Suppressor macrophage (primary cell): ENCODE measurements at regions not wholly inside any gene's neighbourhood (a gene's known extent, or its start where the extent isn't known, plus 50 kb on each side); places are given as distances from the start of the nearest gene placed in this dataset.

ENCODE experiments used
- DNase-seq, 4 experiments: peaks; one replicate each; pipeline ENCODE4 v3.0.0-alpha.2; 2020 to 2022

DNA sequence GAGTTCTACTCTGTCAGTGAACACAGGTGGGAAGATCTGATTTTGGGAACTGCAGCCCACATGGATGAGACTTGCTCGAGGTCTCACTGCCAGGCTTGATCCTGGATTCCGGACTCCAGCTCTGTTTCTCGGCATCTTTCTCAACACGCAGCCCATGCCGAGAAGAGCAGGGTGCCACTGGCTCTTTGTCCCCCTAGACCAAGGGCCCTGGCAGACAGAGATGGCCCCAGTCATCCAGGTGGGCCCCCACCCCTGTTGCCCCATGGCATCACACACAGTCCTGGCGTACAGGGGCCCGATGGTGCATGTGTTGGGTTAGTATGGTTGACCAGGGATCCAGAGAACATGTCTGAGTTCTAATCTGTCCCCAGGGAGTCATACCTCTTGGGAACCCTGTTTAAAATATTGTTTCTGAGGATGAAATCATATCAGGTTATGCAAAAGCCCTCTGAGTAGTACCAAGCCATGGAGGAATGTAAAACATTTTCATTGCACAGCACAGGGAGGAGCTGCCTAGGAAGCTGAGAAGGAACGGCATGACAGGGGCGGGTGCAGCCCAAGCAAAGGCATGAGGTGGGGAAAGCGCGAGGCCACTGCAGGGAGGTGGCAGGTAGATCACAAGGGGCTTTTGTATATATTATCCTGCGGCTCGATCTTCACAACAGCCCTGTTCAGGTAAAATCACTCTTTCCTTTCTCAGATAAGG is 320.6 kb downstream of the UACA start:
- DNase-seq: no peak

DNA sequence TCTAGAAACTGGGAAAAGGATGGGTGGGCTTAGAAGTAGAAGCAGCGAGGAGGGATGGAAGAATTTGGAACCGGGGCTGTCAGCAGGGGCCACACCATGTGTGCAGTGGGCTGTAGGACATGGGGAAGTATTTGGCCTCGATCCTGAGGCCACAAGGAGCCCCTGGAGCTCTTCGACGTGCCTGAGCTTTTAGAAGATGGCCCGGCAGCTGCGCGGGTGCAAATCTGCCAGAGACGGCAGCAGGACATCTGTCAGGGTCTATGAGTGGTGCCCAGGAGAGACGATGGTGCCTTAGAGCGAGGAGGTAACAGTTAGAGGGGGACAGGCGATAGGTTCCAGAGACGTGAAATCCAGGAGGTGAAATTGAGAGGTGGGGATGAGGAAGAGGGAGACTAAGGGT is 321.1 kb downstream of the UACA start:
- DNase-seq: no peak

DNA sequence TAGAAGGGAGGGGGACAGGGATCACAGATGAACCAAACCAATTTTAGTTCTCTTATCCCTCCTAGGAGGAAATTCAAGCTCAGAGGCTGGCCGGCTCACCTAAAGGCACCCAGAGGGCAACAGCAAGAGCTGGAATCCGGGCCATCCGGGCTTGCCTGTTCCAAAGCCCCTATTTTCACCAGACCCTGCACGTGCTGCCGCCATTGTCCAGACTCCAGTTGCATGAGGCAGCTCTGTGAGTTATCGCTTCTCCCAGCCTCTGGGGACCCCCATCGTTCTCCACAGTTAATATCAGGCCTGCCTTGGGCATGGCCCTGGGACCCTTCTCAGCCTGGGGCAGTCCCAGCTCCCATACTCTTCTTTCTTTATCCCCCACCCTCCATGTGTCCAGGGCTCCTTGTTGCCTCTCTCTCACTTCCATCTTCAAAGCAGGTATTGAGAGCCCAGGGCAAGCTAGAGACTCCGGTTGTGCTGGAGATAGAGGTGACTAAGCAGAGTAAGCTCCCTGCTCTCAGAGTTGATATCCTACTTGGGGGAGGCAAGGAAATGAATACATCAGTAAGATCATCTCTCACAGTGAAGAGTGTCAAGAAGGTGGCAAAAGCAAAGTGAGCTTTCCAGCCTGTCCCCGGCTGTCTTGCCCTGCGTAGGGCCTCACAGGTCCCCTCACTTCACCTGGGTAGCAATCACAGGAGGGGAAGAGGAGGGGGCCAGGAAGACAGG is 322.8 kb downstream of the UACA start:
- DNase-seq: no peak

DNA sequence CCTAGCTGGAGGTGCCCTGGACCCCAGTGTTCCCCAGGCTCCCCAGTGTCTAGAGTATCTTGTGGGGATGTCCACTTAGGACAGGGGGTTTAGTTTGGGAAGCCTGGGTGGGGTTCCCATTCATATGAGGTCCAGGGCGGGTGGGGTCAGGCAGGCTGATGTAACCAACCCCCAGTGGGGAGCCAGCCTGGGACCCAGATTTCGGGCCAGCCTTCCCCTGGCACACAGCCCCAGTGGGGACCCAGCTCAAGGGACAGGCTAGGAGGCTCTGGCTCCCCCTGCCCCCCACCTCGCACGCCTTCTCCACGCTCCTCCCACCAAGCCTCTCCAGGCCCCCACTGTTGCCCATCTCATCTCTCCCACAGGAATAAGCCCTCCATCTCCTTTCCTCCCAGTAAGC is 323.5 kb downstream of the UACA start:
- no peak for DNase-seq

DNA sequence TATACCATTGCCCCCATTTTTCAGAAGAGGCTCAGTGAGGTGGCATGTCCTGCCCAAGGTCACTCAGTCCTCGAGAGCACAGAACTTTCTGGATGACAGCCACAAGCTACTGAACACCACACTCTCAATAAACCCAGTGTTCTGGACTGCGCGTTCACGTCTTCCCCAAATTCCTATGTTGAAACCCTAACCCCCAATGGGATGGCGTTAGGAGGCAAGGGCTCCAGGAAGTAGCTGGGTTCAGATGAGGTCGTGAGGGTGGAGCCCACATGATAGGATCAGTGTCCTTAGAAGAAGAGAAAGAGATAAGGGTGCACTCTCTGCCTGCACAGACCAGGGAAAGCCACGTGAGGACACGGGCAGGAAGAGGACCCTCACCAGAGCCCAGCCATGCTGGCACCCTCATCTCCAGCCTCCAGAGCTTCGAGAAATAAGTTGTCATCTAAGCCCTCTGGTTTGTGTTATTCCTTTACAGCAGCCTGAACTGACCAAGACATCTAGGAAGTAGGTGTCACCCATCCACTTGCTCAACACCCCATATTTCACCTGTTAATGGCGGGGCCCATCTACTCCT is 324.0 kb downstream of the UACA start:
- peak in 3 of 4 experiments; percentile 35 to 36 (median 36) for DNase-seq

DNA sequence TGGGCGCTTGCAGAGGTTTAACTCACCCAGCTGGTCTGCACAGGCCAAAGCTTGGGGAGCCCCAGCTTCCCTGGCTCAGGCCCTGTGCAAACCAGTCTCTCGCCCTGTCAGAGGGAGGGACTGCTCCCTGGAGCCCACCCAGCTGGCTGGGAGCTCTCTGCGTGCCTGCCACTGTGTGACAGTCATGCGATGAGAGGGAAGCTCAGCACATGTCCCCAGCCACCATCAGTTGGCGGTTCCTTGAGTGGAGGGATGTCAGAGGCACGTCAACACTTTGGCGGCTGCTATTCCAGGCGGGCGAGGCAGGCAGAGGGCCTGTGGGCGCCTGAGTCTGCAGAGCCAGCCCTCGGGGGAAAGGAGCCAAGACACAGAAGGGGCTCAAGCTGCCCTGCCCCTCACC is 324.6 kb downstream of the UACA start:
- no peak for DNase-seq

DNA sequence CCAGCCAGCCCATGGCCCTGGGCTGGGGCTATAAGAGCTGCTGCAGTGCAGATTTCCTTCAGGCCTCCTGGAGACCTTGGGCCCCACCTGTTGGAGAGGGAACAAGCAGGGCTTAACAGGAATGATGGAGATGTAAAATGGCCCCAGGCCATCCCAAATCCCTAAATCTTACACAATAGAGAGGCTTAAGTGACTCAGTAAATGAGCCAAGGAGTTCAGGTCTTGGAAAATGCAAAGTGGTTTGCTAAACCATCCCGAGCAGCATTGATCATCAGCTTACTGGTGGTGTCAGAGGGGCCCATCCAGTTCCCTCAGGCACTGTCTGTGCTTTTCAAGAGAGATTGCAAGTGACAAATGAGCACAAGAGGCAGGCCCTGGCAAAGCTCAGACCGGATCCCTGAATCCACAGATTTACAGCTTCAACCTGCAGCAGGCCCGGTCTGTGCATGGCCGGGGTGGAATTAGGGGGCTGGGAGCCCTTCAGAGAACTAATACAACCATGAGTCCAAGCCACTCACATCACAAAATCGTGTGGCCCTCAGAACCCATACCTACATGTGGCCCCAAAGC is 325.4 kb downstream of the UACA start:
- DNase-seq: no peak

DNA sequence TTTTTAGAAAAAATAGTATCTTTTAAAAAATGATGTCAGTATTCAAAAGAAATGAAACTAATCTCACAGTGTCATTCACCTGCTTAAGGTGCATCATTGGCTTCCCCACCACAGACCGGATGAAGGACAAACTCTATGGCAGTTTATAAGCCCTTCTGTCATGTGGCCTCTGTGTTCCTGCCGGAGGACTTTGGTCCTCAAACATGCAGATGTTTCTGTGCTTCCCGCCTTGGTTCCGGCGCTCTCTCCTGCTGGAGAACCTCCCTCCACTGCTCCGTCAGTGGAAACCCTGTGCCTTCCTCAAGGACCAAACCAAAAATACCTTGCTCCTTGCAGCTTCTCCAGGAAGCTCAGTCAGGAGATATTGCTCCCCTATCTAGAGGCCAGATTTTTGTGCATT is 326.3 kb downstream of the UACA start:
- DNase-seq: no peak

DNA sequence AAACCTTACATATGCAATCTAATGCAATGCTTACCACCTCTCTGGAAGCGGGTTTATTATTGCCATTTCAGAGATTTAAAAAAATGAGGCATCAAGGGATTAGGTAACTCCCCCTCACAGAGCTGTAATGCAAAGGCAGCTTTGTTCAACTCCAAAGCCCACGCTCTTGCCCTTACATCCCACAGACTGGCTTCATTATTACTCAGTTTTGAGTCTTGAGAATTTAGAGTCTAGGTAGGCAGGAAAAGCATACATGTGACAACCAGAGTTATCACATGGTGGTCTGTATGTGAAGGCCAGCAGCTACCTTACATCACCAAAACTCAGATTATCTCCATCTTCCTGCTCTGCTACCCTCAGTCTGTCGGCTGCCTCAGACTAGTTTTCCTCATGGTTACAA is 326.9 kb downstream of the UACA start:
- DNase-seq: peak in 2 of 4 experiments; percentile 45 to 53

DNA sequence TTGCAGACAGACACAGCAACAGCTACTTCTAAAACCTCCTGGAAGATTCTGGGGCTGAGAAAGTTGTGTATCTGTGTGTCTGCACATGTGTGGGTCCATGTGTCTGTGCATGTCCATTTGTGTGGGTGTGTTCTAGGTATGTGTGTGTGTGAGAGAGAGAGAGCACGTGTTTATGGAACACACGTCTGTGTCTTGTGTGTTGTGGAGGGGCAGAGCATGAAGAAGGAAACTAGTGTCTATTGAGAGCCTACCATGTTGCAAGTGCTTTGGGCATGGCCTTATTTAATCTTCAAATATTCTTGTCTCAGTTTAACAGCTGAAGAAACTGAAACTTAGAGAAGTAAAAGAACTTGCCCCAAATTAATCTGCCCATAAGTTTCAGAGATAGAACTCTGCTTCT is 327.5 kb downstream of the UACA start:
- DNase-seq: no peak

DNA sequence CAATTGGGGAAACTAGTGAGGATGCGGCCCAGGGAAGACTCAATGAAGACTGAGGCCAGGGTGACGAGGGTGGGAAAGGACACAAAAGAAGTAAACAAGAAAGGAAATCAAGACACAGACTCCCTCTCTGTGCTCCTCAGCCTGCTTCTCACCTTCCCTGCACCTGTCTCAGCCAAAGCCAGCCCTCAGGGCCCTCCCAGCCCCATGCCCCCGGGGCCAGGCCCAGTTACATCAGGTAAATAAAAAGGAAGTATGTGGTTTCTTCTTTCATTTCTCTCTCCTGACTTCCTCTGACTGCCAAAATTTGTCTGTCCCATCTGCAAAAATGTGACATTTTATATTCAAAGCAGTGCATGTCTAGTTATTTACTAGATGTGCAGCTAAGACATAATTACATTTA is 328.0 kb downstream of the UACA start:
- DNase-seq: no peak

DNA sequence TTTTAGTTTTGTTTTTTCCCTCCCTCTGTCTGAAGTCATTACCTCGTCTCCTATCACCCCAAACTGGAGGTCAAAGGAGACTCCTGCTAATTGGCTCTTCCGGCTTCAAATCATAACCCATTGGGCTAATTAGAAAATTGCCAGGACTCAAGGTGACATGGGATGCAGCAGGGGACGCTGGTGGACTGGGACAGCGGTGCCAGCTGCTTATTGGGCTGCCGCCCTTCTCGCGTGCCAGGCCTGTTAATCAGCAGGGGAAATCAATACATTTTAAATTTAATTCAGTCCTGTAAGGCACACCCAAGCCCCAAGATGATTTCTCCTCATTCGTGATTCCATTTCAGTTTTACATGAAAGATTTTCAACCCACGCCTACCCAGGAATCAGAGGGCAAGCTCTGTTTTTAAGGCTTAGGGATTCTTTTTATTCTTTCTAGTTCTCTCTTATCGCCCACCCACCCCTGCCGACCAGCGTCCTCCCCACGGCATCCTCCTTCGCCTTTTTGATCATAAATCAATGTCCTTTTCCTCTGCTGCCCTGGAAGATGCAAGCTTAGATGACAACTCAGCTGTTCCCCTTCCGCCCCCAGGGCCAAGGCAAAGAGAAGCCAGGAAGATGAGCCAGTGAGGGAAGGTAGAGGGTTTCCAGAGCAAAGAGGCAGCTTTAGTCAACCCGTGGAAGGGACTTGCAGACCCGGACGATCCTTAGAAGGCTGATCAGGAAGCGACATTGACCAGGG is 329.6 kb downstream of the UACA start:
- DNase-seq: peak in 3 of 4 experiments; percentile 13 to 21 (median 19)

DNA sequence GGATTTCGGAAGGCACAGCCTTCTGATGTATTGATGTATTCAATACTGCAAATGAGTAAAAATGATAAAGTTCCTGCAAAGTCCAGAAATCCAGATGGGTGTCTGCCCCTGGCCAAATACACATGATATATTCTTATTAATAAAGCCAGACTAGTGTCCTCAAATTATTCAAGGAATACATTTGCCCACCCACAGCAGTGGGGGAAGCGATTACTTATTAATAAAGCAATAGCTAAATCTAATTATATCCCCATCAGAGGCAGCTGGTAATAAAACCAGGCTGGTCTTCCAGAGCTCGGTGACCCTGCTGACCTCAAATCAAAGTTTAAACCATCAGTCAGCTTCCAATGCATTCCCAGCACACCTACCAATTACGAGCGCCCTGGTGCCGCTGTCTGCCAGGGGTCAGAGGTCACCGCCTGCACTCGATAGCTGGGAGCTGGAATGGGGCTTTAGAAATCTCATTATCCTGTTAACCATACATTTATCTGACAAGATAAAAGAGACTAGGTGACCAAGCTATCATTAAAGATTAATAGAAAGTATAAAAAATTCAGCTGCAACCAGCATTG is 330.3 kb downstream of the UACA start:
- no peak for DNase-seq

DNA sequence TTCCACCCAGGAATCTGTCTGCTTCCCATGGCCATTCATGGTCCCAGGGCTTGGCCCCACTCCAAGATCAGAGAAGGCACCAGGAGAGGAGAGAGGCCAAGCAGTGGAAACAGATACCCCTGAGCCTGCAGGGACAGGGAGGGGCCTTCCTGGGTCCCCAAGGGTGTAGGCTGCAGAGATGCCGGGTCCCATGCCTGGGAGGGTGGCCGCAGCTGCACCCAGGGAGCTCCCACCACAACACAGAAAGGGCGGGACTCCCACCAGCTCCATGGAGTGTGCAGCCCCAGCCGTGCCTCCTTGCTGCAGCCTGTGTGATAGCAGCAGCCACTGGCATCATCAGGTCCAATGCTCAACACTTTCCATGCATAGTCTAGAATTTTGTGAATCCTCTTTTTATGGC is 331.5 kb downstream of the UACA start:
- DNase-seq: no peak

DNA sequence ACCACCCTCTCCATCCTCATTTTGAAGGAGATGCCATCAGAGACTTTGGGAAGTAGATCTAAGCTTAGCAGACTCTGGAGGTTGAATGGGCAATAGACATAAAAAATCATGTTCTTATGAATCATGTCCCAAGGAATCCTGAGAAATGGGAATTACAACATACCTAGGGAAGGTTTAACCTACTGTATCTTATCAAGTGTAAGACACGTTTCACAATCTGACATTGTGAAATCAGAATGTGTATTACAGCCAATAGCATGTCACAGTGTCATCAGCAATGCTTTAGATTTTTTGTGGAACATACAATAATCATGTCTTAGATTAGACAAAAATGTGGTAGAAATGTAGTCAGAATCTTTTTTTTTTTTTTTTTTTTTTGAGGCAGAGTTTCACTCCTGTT is 332.4 kb upstream of the TLE3 start:
- DNase-seq: peak in 3 of 4 experiments; percentile 12 to 60 (median 52)

DNA sequence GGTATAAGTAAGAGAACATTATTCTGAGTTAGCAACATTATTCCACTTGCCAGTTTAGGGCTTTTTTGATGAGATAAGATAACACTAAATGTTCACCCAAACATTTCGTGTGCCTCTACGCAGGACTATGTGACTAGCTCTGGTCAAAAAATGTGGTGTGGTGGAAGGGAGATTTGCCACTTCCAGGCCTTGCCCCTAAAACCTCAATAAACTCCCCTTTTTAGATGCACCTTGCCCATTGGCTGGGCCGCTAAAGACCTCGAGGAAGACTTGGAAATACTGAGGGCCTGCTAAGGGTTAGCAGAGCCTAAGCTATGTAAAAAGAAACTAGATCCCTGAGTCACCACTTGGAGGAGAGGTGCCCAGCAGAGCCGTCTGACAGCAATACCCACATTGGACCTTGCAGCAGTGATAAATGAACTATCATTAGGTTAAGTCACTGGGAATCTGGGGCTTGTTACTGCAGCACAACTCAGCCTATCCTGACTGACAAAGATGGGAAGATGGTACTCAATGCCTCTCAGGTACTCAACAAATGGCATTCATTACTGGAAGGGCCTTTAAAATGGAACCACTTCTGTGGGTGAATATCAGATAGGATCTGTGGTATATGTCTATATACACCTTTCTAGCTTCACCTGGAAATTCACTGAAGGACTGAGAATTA is 331.5 kb upstream of the TLE3 start:
- DNase-seq: no peak

DNA sequence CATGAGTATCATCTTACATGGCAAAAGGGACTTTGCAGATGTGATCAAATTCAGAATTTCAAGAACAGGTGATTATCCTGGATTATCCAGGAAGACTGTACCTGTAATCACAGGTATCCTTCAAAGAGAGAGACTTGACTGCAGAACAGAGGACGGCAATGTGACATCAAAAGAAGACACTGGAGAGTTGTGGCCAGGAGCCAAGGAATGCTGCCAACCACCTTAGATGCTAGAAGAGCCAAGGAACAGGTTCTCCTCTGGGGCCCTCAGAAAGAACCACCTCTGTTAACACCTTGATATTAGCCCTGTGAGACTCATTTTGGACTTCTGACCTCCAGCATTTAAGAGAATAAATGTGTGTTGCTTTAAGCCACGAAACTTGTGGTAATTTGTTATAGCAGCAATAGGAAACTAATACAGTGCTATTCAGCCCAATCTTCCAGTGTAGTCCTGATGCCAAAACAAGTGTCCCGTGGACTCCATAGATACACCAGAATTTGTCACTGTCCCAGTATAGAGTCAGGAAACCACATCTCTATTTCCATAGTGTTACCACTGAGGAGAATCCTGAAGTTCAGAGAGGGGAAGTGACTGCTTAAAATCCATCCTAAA is 330.6 kb upstream of the TLE3 start:
- DNase-seq: peak in 2 of 4 experiments; percentile 11 to 16

DNA sequence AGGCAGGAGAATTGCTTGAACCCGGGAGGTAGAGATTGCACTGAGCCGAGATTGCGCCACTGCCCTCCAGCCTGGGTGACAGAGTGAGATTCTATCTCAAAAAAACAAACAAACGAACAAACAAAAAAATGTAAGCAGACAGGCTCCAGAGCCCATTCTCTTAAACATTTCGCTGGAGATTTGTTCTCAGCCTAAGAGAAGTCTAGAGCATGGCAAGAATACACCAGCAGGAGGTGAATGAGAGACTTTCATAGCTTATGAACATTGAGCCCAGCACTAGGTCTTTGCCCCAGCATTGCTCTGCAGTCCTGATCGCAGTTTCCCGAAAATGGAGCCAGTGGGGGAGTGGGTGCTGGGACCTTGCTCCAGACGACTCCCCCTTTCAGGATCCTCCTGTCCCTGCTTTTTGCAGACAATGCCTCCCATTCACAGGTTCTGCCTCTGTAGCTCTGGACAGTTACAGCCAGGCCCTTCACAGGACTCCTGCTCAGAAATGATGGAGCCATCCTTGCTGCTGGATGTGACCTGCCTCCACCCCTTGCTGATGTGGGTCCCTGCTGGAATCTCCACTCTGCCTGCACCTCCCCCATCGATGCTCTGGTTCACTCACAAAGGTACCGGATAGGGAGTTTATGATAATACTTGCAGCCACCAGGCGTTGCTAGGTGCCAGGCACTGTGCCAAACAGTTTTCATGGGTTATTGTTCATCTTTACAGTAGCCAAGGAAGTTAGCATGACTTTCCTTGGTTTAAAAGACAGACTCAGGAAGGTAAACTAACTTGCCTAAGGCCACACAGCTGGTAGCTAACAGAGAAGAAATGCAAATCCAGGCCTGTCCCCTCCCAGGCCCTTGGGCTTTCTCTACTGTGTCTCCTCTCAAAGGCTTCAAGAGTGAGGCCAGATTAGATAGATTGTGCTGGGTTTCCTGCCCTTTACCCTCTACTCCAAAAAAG is 329.7 kb upstream of the TLE3 start:
- DNase-seq: no peak

DNA sequence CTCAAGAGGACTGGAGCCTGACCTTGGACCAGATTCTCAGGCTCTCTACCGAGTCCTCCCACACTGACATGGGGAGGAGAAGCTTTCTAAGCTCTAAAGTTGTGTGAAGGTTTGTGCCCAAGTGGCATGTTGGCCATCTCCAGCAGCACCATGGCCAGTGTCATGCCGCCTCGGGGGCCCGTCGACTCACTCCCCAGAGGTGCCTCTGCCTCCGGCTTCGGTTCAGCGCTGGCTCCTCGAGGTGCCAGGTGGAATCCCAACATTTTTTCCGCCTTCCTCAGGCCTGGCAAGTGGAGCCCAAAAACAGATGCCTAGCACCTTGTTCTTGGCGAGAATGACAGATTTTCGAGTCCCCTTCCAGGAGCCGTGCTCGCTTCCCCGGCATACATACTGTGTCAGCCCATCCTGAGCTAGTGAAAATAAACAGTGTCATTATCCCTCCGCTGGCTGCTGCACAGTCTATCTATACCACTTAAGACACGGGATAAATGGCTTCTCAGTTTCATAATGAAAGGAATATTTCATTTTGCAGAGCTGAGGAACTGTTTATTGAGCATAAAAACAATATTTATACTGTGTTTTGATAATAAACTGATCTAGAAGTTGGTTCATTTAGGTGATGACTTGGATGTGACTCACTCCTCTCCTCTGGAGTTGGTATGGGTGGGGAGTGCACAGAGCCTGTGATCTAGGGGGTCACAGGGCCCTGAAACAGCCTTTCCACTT is 328.5 kb upstream of the TLE3 start:
- no peak for DNase-seq
